Stimulated activated CD4-positive, alpha-beta T cell treated with anti-CD3 and anti-CD28 coated beads, Interleukin-1b, Interleukin-23, amount 100 ng/mL, for 48 hours (primary cell): ENCODE measurements at regions not wholly inside any gene's neighbourhood (a gene's known extent, or its start where the extent isn't known, plus 50 kb on each side); places are given as distances from the start of the nearest gene placed in this dataset.
"Not testable (repeated sequence)": the region's sequence is repeated elsewhere in the genome, so short reads cannot be mapped to it uniquely, and the experiment has no call there.

ENCODE experiments used
- DNase-seq: peaks from one replicate; pipeline ENCODE4 v3.0.0-alpha.2; 2020

- DNase-seq, result no peak
These were observed 356.1 kb downstream of the DAD1 start for GRCh38 chr14:22232933-22233332.

GRCh38 chr14:22232486-22232885, 356.5 kb downstream of the DAD1 start:
- DNase-seq, result no peak

GRCh38 chr14:22231018-22231417, 358.0 kb downstream of the DAD1 start:
- no peak for DNase-seq

- DNase-seq, result no peak
These were observed 358.5 kb downstream of the DAD1 start for GRCh38 chr14:22230517-22230916.

- no peak for DNase-seq
These were observed 361.9 kb downstream of the DAD1 start for GRCh38 chr14:22227084-22227483.

GRCh38 chr14:22226381-22226780, 362.6 kb downstream of the DAD1 start:
- no peak for DNase-seq

GRCh38 chr14:22225516-22226140, 363.4 kb downstream of the DAD1 start:
- DNase-seq, result no peak

- no peak for DNase-seq
These were observed 367.5 kb downstream of the DAD1 start for GRCh38 chr14:22221508-22221907.

GRCh38 chr14:22220427-22220826, 368.6 kb downstream of the DAD1 start:
- no peak for DNase-seq

GRCh38 chr14:22218728-22219127, 370.3 kb downstream of the DAD1 start:
- DNase-seq, result no peak

GRCh38 chr14:22213120-22213519, 375.9 kb downstream of the DAD1 start:
- no peak for DNase-seq

- DNase-seq, result no peak
These were observed 378.1 kb downstream of the DAD1 start for GRCh38 chr14:22210906-22211305.

GRCh38 chr14:22210026-22210425, 379.0 kb downstream of the DAD1 start:
- no peak for DNase-seq

GRCh38 chr14:22203036-22203435, 386.0 kb downstream of the DAD1 start:
- DNase-seq, result no peak

GRCh38 chr14:22202313-22202712, 386.7 kb downstream of the DAD1 start:
- no peak for DNase-seq

GRCh38 chr14:22200977-22201605, 387.9 kb downstream of the DAD1 start:
- DNase-seq, result no peak

GRCh38 chr14:22200131-22200530, 388.9 kb downstream of the DAD1 start:
- DNase-seq, result not testable (repeated sequence)

- no peak for DNase-seq
These were observed 394.4 kb downstream of the DAD1 start for GRCh38 chr14:22194664-22195063.

GRCh38 chr14:22190411-22191191, 398.4 kb downstream of the DAD1 start:
- DNase-seq, result no peak

- no peak for DNase-seq
These were observed 399.1 kb downstream of the DAD1 start for GRCh38 chr14:22189881-22190280.

- no peak for DNase-seq
These were observed 400.7 kb downstream of the DAD1 start for GRCh38 chr14:22188318-22188717.

GRCh38 chr14:22185789-22186188, 403.2 kb downstream of the DAD1 start:
- no peak for DNase-seq

GRCh38 chr14:22185191-22185590, 403.8 kb downstream of the DAD1 start:
- no peak for DNase-seq

- no peak for DNase-seq
These were observed 404.2 kb downstream of the DAD1 start for GRCh38 chr14:22184830-22185168.
